ENCODE measurements at regions not wholly inside any gene's neighbourhood (a gene's known extent, or its start where the extent isn't known, plus 50 kb on each side); places are given as distances from the start of the nearest gene placed in this dataset.

DNA sequence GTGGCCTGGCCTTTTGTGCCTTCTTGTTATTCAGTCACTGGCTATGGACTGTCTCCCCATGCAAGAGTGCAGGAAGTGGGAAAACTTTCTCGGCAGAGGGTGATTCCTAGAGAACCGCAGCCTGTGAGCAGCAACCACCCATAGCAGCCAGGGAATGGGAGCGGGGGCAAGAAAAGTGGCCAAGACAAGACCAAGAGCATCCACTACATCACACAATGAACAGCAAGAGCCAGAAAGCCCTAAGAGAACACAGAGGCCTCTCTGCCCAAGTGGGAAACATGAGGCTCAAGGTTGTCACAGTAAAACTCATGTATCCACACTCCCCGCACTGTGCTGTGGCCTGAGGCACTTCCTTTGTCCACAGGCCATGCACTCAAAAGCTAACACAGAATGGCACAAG is 129.1 kb upstream of the FSTL4 start (continued):
- no peak for TF ChIP-seq USF2 (IDR thresholded peaks at IDR 0.05; ENCODE audit: low read length)
- TF ChIP-seq SIRT6 (IDR thresholded peaks at IDR 0.05; ENCODE audit: low read length): no peak
- no peak for TF ChIP-seq SIX5 (IDR thresholded peaks at IDR 0.05; ENCODE audit: low read depth, low read length)
